GM19467 (cell line): ENCODE measurements at regions not wholly inside any gene's neighbourhood (a gene's known extent, or its start where the extent isn't known, plus 50 kb on each side); places are given as distances from the start of the nearest gene placed in this dataset.

Experiments
- ATAC-seq: cut with Tn5 transposase; IDR thresholded peaks from one replicate; pipeline ENCODE4 v1.9.1; 2021; ENCODE audit warnings: mild to moderate bottlenecking, moderate library complexity; ENCODE audit not compliant: unreplicated experiment

- ATAC-seq: no peak
Measured at GRCh38 chr4:123913598-123913997, 517.0 kb downstream of the SPRY1 start.

- no peak for ATAC-seq
Measured at GRCh38 chr4:123916821-123917220, 520.2 kb downstream of the SPRY1 start.

GRCh38 chr4:123919576-123920098 lies 523.0 kb downstream of the SPRY1 start:
- no peak for ATAC-seq

GRCh38 chr4:123921339-123921738 lies 524.7 kb downstream of the SPRY1 start:
- no peak for ATAC-seq

- no peak for ATAC-seq
Measured at GRCh38 chr4:123922847-123923246, 526.3 kb downstream of the SPRY1 start.

- no peak for ATAC-seq
Measured at GRCh38 chr4:123924536-123924935, 527.9 kb downstream of the SPRY1 start.

- ATAC-seq: no peak
Measured at GRCh38 chr4:123929565-123929964, 533.0 kb downstream of the SPRY1 start.

- no peak for ATAC-seq
Measured at GRCh38 chr4:123930996-123931395, 534.4 kb downstream of the SPRY1 start.

GRCh38 chr4:123934096-123934495 lies 537.5 kb downstream of the SPRY1 start:
- no peak for ATAC-seq

- no peak for ATAC-seq
Measured at GRCh38 chr4:123936621-123937043, 540.0 kb downstream of the SPRY1 start.

GRCh38 chr4:123937581-123937980 lies 541.0 kb downstream of the SPRY1 start:
- no peak for ATAC-seq

- no peak for ATAC-seq
Measured at GRCh38 chr4:123939621-123940020, 543.0 kb downstream of the SPRY1 start.

GRCh38 chr4:123940604-123941003 lies 544.0 kb downstream of the SPRY1 start:
- ATAC-seq: no peak

GRCh38 chr4:123941306-123941705 lies 544.7 kb downstream of the SPRY1 start:
- ATAC-seq: no peak

GRCh38 chr4:123943976-123944375 lies 547.4 kb downstream of the SPRY1 start:
- ATAC-seq: no peak

GRCh38 chr4:123945301-123945700 lies 548.7 kb downstream of the SPRY1 start:
- no peak for ATAC-seq

- ATAC-seq: no peak
Measured at GRCh38 chr4:123950530-123950929, 553.9 kb downstream of the SPRY1 start.

- no peak for ATAC-seq
Measured at GRCh38 chr4:123952530-123953274, 556.1 kb downstream of the SPRY1 start.

GRCh38 chr4:123953566-123953965 lies 557.0 kb downstream of the SPRY1 start:
- no peak for ATAC-seq

GRCh38 chr4:123954220-123954619 lies 557.6 kb downstream of the SPRY1 start:
- no peak for ATAC-seq

- ATAC-seq: no peak
Measured at GRCh38 chr4:123955167-123955800, 558.7 kb downstream of the SPRY1 start.

- ATAC-seq: no peak
Measured at GRCh38 chr4:123956204-123956603, 559.6 kb downstream of the SPRY1 start.
